NCI-H146 treated with DMSO at 0.1 percent for 48 hours (cell line): ENCODE measurements at regions not wholly inside any gene's neighbourhood (a gene's known extent, or its start where the extent isn't known, plus 50 kb on each side); places are given as distances from the start of the nearest gene placed in this dataset.

Source experiments
- DNase-seq: peaks from one replicate; lab custom pipeline; 2025; ENCODE audit not compliant: unreplicated experiment; lab: John Stamatoyannopoulos, UW

- DNase-seq, result no peak
Observed at GRCh38 chr4:16278178-16278577, 51.9 kb upstream of the TAPT1 start.
